Activated naive CD8-positive, alpha-beta T cell (primary cell): ENCODE measurements at regions not wholly inside any gene's neighbourhood (a gene's known extent, or its start where the extent isn't known, plus 50 kb on each side); places are given as distances from the start of the nearest gene placed in this dataset.

Experiments used
- H3K27ac Mint-ChIP-seq: one replicate; pipeline ENCODE4 v1.8.0; 2021; ENCODE audit warnings: mixed read lengths
- H3K27me3 Mint-ChIP-seq: one replicate; pipeline ENCODE4 v1.8.0; 2021; ENCODE audit warnings: mixed read lengths
- H3K36me3 Mint-ChIP-seq: one replicate; pipeline ENCODE4 v1.8.0; 2021; ENCODE audit warnings: mixed read lengths
- H3K4me1 Mint-ChIP-seq: one replicate; pipeline ENCODE4 v1.8.0; 2021; ENCODE audit warnings: low read depth, mixed read lengths
- H3K4me3 Mint-ChIP-seq: one replicate; pipeline ENCODE4 v1.8.0; 2021; ENCODE audit warnings: mild to moderate bottlenecking, mixed read lengths
- H3K9me3 Mint-ChIP-seq: one replicate; pipeline ENCODE4 v1.8.0; 2021; ENCODE audit warnings: low read depth, mixed read lengths

GRCh38 chr15:98226149-98226548, 265.6 kb downstream of the ARRDC4 start:
- Mint-ChIP-seq H3K27ac (no peak overlapping the region), H3K9me3 (no peaks in the 10 kb centered on the region)

GRCh38 chr15:98226578-98226977, 266.1 kb downstream of the ARRDC4 start:
- Mint-ChIP-seq H3K9me3 (no peaks in the 10 kb centered on the region), H3K27me3 (peaks cover 4% of the 10 kb centered on the region), H3K27ac (no peak overlapping the region), H3K36me3 (no peaks in the 10 kb centered on the region), H3K4me3 (no peak overlapping the region), H3K4me1 (no peaks in the 10 kb centered on the region)

More at GRCh38 chr15:98226149-98226548, 265.6 kb downstream of the ARRDC4 start:
- H3K27me3 Mint-ChIP-seq = peaks cover 4% of the 10 kb centered on the region
- no peak overlapping the region for H3K4me3 Mint-ChIP-seq
- no peaks in the 10 kb centered on the region for H3K36me3 Mint-ChIP-seq
- H3K4me1 Mint-ChIP-seq = no peaks in the 10 kb centered on the region

GRCh38 chr15:98228846-98229245, 268.3 kb downstream of the ARRDC4 start:
- H3K9me3 Mint-ChIP-seq = no peaks in the 10 kb centered on the region
- peaks cover 4% of the 10 kb centered on the region for H3K27me3 Mint-ChIP-seq
- no peak overlapping the region for H3K27ac Mint-ChIP-seq
- H3K4me1 Mint-ChIP-seq = no peaks in the 10 kb centered on the region
- no peak overlapping the region for H3K4me3 Mint-ChIP-seq
- H3K36me3 Mint-ChIP-seq = no peaks in the 10 kb centered on the region

GRCh38 chr15:98230975-98231374, 270.5 kb downstream of the ARRDC4 start:
- no peaks in the 10 kb centered on the region for H3K36me3 Mint-ChIP-seq

GRCh38 chr15:98231696-98232440, 271.4 kb downstream of the ARRDC4 start:
- Mint-ChIP-seq H3K27me3 (peaks cover 2% of the 10 kb centered on the region), H3K4me3 (no peak overlapping the region), H3K4me1 (no peaks in the 10 kb centered on the region), H3K27ac (no peak overlapping the region), H3K9me3 (no peaks in the 10 kb centered on the region), H3K36me3 (no peaks in the 10 kb centered on the region)

More at GRCh38 chr15:98230975-98231374, 270.5 kb downstream of the ARRDC4 start:
- H3K9me3 Mint-ChIP-seq = no peaks in the 10 kb centered on the region
- H3K27me3 Mint-ChIP-seq = peaks cover 4% of the 10 kb centered on the region
- no peak overlapping the region for H3K4me3 Mint-ChIP-seq
- H3K27ac Mint-ChIP-seq = no peak overlapping the region
- no peaks in the 10 kb centered on the region for H3K4me1 Mint-ChIP-seq

- Mint-ChIP-seq H3K27me3 (peaks cover 5% of the 10 kb centered on the region), H3K36me3 (no peaks in the 10 kb centered on the region), H3K4me3 (no peak overlapping the region), H3K4me1 (no peaks in the 10 kb centered on the region), H3K27ac (no peak overlapping the region), H3K9me3 (no peaks in the 10 kb centered on the region)
Observed at GRCh38 chr15:98232761-98233160, 272.3 kb downstream of the ARRDC4 start.

GRCh38 chr15:98233873-98234272, 273.4 kb downstream of the ARRDC4 start:
- Mint-ChIP-seq H3K27ac (no peak overlapping the region), H3K9me3 (no peaks in the 10 kb centered on the region), H3K36me3 (no peaks in the 10 kb centered on the region), H3K4me3 (no peak overlapping the region), H3K4me1 (no peaks in the 10 kb centered on the region), H3K27me3 (peaks cover 7% of the 10 kb centered on the region)

GRCh38 chr15:98240303-98240702, 279.8 kb downstream of the ARRDC4 start:
- no peaks in the 10 kb centered on the region for H3K9me3 Mint-ChIP-seq
- H3K27ac Mint-ChIP-seq = no peak overlapping the region
- no peaks in the 10 kb centered on the region for H3K4me1 Mint-ChIP-seq
- no peak overlapping the region for H3K4me3 Mint-ChIP-seq
- peaks cover 7% of the 10 kb centered on the region for H3K27me3 Mint-ChIP-seq
- no peaks in the 10 kb centered on the region for H3K36me3 Mint-ChIP-seq

- Mint-ChIP-seq H3K27me3 (peaks cover 7% of the 10 kb centered on the region), H3K9me3 (no peaks in the 10 kb centered on the region), H3K36me3 (no peaks in the 10 kb centered on the region), H3K27ac (no peak overlapping the region), H3K4me3 (no peak overlapping the region), H3K4me1 (no peaks in the 10 kb centered on the region)
Observed at GRCh38 chr15:98241032-98241554, 280.6 kb downstream of the ARRDC4 start.

GRCh38 chr15:98257290-98257689, 296.8 kb downstream of the ARRDC4 start:
- H3K27me3 Mint-ChIP-seq = peaks cover 10% of the 10 kb centered on the region
- H3K27ac Mint-ChIP-seq = no peak overlapping the region
- H3K4me3 Mint-ChIP-seq = no peak overlapping the region
- H3K9me3 Mint-ChIP-seq = no peaks in the 10 kb centered on the region
- H3K36me3 Mint-ChIP-seq = no peaks in the 10 kb centered on the region
- no peaks in the 10 kb centered on the region for H3K4me1 Mint-ChIP-seq

- H3K36me3 Mint-ChIP-seq = no peaks in the 10 kb centered on the region
- H3K4me3 Mint-ChIP-seq = no peak overlapping the region
- peaks cover 13% of the 10 kb centered on the region for H3K9me3 Mint-ChIP-seq
Observed at GRCh38 chr15:98263787-98264186, 303.3 kb downstream of the ARRDC4 start.

GRCh38 chr15:98266295-98266694, 305.8 kb downstream of the ARRDC4 start:
- Mint-ChIP-seq H3K27me3 (peaks cover 3% of the 10 kb centered on the region), H3K4me3 (no peak overlapping the region), H3K27ac (no peak overlapping the region), H3K9me3 (peaks cover 19% of the 10 kb centered on the region), H3K4me1 (no peaks in the 10 kb centered on the region), H3K36me3 (peaks cover 2% of the 10 kb centered on the region)

More at GRCh38 chr15:98263787-98264186, 303.3 kb downstream of the ARRDC4 start:
- peaks cover 2% of the 10 kb centered on the region for H3K27me3 Mint-ChIP-seq
- H3K4me1 Mint-ChIP-seq = no peaks in the 10 kb centered on the region
- H3K27ac Mint-ChIP-seq = no peak overlapping the region

- H3K4me1 Mint-ChIP-seq = no peaks in the 10 kb centered on the region
- no peak overlapping the region for H3K4me3 Mint-ChIP-seq
- H3K27ac Mint-ChIP-seq = no peak overlapping the region
- H3K9me3 Mint-ChIP-seq = peaks cover 19% of the 10 kb centered on the region
- H3K27me3 Mint-ChIP-seq = peaks cover 5% of the 10 kb centered on the region
- H3K36me3 Mint-ChIP-seq = peaks cover 2% of the 10 kb centered on the region
Observed at GRCh38 chr15:98268163-98268562, 307.7 kb downstream of the ARRDC4 start.

GRCh38 chr15:98272625-98273024, 312.1 kb downstream of the ARRDC4 start:
- H3K4me3 Mint-ChIP-seq = no peak overlapping the region

GRCh38 chr15:98276018-98276417, 315.5 kb downstream of the ARRDC4 start:
- H3K4me1 Mint-ChIP-seq = no peaks in the 10 kb centered on the region
- H3K9me3 Mint-ChIP-seq = no peaks in the 10 kb centered on the region
- no peak overlapping the region for H3K27ac Mint-ChIP-seq
- no peak overlapping the region for H3K4me3 Mint-ChIP-seq
- H3K36me3 Mint-ChIP-seq = no peaks in the 10 kb centered on the region
- H3K27me3 Mint-ChIP-seq = peaks cover 6% of the 10 kb centered on the region

More at GRCh38 chr15:98272625-98273024, 312.1 kb downstream of the ARRDC4 start:
- H3K4me1 Mint-ChIP-seq = no peaks in the 10 kb centered on the region
- H3K36me3 Mint-ChIP-seq = peaks cover 2% of the 10 kb centered on the region
- H3K9me3 Mint-ChIP-seq = peaks cover 6% of the 10 kb centered on the region
- H3K27ac Mint-ChIP-seq = no peak overlapping the region
- peaks cover 3% of the 10 kb centered on the region for H3K27me3 Mint-ChIP-seq

GRCh38 chr15:98277602-98278001, 317.1 kb downstream of the ARRDC4 start:
- H3K27me3 Mint-ChIP-seq = peaks cover 6% of the 10 kb centered on the region
- no peaks in the 10 kb centered on the region for H3K36me3 Mint-ChIP-seq
- H3K4me3 Mint-ChIP-seq = no peak overlapping the region
- no peak overlapping the region for H3K27ac Mint-ChIP-seq
- no peaks in the 10 kb centered on the region for H3K4me1 Mint-ChIP-seq
- no peaks in the 10 kb centered on the region for H3K9me3 Mint-ChIP-seq
